ENCODE measurements at regions not wholly inside any gene's neighbourhood (a gene's known extent, or its start where the extent isn't known, plus 50 kb on each side); places are given as distances from the start of the nearest gene placed in this dataset.

DNA sequence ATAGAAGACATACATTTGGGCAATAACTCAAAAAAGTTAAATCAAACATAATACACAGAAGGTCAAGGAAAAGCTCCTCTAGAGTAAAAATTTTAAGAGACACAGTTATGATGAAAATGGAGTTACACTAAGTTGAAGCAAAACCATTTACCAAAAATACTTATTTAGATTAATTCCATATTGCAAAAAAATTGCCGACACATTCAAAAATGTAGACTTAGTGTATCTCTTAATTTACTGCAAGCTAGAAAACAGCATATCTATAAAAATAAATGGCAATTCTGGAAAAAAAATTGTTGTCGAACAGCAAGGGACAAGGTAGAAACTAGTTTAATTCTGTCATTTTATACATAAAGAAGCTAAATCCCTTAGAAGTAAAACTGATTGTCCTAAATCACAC lies 248.7 kb upstream of the KIF2B start:
- no peak overlapping the region for H3K4me3 ChIP-seq (ENCODE audit: low read depth, low read length)
- no peak for DNase-seq (ENCODE audit: low read depth)
- TF ChIP-seq, protein P1, sequence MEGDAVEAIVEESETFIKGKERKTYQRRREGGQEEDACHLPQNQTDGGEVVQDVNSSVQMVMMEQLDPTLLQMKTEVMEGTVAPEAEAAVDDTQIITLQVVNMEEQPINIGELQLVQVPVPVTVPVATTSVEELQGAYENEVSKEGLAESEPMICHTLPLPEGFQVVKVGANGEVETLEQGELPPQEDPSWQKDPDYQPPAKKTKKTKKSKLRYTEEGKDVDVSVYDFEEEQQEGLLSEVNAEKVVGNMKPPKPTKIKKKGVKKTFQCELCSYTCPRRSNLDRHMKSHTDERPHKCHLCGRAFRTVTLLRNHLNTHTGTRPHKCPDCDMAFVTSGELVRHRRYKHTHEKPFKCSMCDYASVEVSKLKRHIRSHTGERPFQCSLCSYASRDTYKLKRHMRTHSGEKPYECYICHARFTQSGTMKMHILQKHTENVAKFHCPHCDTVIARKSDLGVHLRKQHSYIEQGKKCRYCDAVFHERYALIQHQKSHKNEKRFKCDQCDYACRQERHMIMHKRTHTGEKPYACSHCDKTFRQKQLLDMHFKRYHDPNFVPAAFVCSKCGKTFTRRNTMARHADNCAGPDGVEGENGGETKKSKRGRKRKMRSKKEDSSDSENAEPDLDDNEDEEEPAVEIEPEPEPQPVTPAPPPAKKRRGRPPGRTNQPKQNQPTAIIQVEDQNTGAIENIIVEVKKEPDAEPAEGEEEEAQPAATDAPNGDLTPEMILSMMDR (IDR thresholded peaks at IDR 0.05; ENCODE audit: insufficient read depth, low read length), result no peak

DNA sequence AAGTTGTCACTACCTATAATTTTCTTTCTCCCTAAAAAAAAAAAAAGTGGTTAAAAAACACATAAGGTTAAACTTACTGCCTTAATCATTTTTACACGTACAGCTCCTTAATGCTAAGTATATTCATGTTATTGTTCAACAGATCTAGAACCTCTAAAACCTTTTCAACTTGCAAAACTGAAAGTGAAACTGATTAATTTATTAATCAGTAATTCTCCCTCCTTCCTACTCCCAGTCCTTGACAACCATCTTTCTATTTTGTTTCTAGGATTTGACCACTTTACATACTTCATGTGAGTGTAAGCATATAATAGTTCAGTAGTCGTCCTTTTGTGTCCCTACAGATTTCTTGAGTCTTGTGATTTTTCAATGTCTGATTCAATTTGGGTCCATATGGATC lies 251.4 kb upstream of the KIF2B start:
- DNase-seq (ENCODE audit: low read depth), result no peak
- TF ChIP-seq, protein P1 (IDR thresholded peaks at IDR 0.05; ENCODE audit: insufficient read depth, low read length), result no peak
- H3K4me3 ChIP-seq (ENCODE audit: low read depth, low read length), result no peak overlapping the region

DNA sequence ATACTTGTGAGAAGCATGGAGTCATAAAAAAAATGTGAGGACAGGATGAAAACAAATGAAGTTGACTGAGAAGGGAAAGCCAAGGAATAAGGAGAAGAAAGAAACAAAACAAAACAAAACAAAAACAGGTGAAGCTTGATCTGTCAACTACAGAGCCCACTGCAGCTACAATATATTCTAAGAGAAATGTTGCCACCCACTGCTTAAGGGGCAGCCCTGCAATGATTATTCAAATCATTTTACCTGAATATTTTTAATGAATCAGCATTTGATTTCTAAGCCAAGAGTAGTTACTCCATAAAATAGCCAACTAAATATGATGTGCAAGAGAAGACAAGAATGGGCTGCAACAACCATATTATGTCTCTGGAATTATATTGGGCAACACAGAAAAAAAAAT lies 252.0 kb upstream of the KIF2B start:
- DNase-seq (ENCODE audit: low read depth), result no peak
- H3K4me3 ChIP-seq (ENCODE audit: low read depth, low read length), result no peak overlapping the region
- TF ChIP-seq, protein P1 (IDR thresholded peaks at IDR 0.05; ENCODE audit: insufficient read depth, low read length), result no peak

DNA sequence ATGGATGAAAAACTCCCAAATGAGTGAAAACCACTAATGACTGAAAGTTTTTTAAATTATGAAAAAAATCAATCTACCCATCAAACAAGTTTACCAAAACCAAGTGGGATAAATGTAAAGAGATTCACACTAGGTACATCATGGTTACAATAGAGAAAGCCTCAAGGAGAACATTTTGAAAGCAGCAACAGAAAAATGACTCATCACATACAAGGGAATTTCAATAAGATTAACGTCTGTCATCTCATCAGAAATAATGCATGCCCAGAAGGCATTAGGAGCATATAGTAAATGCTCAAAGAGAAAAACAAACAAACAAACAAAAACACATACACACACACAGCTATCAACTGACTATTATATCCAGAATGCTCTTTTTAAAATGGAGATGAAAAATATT lies 261.8 kb upstream of the KIF2B start:
- no peak overlapping the region for H3K4me3 ChIP-seq (ENCODE audit: low read depth, low read length)
- TF ChIP-seq, protein P1 (IDR thresholded peaks at IDR 0.05; ENCODE audit: insufficient read depth, low read length), result no peak
- DNase-seq (ENCODE audit: low read depth), result no peak

DNA sequence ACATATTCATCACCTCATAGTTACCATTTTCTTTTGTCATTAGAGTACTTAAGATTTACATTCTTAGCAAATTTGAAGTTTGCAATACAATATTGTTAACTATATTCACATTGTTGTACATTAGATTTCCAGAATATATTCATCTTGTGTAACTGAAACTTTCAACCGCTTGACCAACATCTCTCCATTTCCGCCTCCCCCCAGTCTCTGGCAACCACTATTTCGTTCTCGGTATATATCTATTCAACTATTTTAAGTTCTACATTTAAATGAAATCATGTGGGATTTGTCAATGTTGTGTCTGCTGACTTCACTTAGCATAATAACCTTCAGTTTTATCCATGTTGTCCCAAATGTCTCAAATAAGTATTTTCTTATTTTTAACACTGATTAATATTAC lies 274.5 kb upstream of the KIF2B start:
- DNase-seq (ENCODE audit: low read depth), result no peak
- no peak overlapping the region for H3K4me3 ChIP-seq (ENCODE audit: low read depth, low read length)
- TF ChIP-seq, protein P1 (IDR thresholded peaks at IDR 0.05; ENCODE audit: insufficient read depth, low read length), result no peak

DNA sequence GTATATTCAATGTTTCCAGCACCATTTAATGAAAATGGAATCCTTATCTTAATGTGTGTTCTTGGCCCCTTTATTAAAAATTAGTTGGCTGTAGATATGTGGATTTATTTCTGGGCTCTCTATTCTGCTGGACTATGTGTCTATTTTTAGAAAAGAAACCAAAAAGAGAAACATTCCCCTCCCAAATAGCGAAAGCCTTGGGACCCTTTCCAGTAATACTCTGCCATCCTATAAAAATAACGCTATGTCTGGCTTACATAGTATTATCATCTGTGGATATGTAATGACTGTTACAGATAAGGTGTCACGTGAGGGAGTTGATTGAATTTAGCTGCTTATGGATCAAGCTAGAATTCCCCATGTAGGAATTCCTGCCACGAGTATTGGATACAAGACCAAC lies 279.3 kb upstream of the KIF2B start:
- peak; percentile 0 for DNase-seq (ENCODE audit: low read depth)
- TF ChIP-seq, protein P1 (IDR thresholded peaks at IDR 0.05; ENCODE audit: insufficient read depth, low read length), result no peak
- H3K4me3 ChIP-seq (ENCODE audit: low read depth, low read length), result no peak overlapping the region

DNA sequence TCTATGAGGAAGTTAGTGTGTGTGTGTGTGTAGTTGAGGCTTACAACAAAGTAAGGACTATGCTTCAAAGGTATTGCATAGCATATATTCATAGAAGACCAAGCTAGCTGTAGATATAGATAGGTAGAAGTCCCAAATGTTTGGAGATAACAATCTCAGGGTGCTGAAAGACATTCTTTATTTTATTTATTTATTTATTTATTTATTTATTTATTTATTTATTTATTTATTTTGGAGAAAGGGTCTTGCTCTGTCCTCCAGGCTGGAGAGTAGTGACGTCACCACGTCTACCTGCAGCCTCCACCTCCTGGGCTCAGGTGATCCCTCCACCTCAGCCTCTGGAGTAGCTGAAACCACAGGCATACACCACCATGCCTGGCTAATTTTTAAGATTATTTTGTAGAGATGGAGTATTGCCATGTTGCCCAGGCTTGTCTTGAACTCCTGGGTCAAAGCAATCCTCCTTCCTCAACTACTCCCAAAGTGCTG lies 284.6 kb upstream of the KIF2B start:
- no peak overlapping the region for H3K4me3 ChIP-seq (ENCODE audit: low read depth, low read length)
- TF ChIP-seq, protein P1 (IDR thresholded peaks at IDR 0.05; ENCODE audit: insufficient read depth, low read length), result no peak
- no peak for DNase-seq (ENCODE audit: low read depth)
